ENCODE measurements at regions not wholly inside any gene's neighbourhood (a gene's known extent, or its start where the extent isn't known, plus 50 kb on each side); places are given as distances from the start of the nearest gene placed in this dataset.

- Histone ChIP-seq H3K4me1 (ENCODE audit: control insufficient read depth in 1 of 2, insufficient read depth in 2 of 2, low read length in 2 of 2) (peaks cover 0 to 25% of the 10 kb centered on the region in 2 donors), H3K9ac (ENCODE audit: low read depth in 1 of 2, low read length in 2 of 2) (no peak overlapping the region), H3K36me3 (ENCODE audit: control insufficient read depth in 1 of 2, insufficient read depth in 2 of 2, low read length in 2 of 2) (no peaks in the 10 kb centered on the region), H3K4me3 (ENCODE audit: low read depth in 1 of 2, low read length in 2 of 2) (no peak overlapping the region), H3K9me3 (ENCODE audit: control insufficient read depth in 1 of 2, low read length in 2 of 2) (no peaks in the 10 kb centered on the region), H3K27ac (ENCODE audit: low read depth, low read length) (no peak overlapping the region), H3K27me3 (ENCODE audit: control insufficient read depth in 1 of 2, insufficient read depth in 2 of 2, low read length in 2 of 2) (no peaks in the 10 kb centered on the region)
Measured at GRCh38 chr4:26141911-26142638, 178.7 kb upstream of the RBPJ start.

DNA sequence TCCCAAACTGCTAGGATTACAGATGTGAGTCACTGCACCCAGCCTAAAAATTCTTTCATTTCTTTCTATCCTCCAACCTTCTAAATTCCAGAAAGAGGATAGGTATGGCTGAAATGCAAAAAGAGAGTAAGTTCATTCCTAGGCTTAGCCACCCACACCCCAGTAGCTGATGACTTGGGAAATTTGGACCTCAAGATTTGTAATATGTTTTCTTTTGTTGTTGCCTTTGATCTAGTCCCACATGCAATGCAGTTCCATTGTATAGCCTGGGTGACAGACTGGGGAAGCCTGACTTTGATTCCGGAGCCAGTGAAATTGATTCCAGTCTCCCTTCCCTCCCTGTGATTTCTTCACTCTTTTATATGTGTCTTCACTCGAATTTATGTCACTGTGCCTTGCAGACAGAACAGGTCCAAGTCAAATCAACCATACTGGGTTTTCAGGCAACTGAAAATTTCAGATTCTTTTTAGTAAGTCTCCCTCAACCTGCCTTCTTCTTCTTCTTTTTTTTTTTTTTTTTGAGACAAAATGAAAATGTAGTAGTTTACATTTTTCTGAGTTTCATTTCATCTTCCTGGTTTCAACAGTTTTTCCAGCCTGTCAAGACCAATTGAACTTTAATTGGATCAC lies 176.2 kb upstream of the RBPJ start:
- no peak overlapping the region for H3K4me3 ChIP-seq (ENCODE audit: low read depth in 1 of 2, low read length in 2 of 2)
- no peaks in the 10 kb centered on the region for H3K36me3 ChIP-seq (ENCODE audit: control insufficient read depth in 1 of 2, insufficient read depth in 2 of 2, low read length in 2 of 2)
- no peaks in the 10 kb centered on the region for H3K27me3 ChIP-seq (ENCODE audit: control insufficient read depth in 1 of 2, insufficient read depth in 2 of 2, low read length in 2 of 2)
- no peak overlapping the region for H3K27ac ChIP-seq (ENCODE audit: low read depth, low read length)
- no peaks in the 10 kb centered on the region for H3K9me3 ChIP-seq (ENCODE audit: control insufficient read depth in 1 of 2, low read length in 2 of 2)
- no peak overlapping the region for H3K9ac ChIP-seq (ENCODE audit: low read depth in 1 of 2, low read length in 2 of 2)
- H3K4me1 ChIP-seq (ENCODE audit: control insufficient read depth in 1 of 2, insufficient read depth in 2 of 2, low read length in 2 of 2): peaks cover 0 to 25% of the 10 kb centered on the region in 2 donors

DNA sequence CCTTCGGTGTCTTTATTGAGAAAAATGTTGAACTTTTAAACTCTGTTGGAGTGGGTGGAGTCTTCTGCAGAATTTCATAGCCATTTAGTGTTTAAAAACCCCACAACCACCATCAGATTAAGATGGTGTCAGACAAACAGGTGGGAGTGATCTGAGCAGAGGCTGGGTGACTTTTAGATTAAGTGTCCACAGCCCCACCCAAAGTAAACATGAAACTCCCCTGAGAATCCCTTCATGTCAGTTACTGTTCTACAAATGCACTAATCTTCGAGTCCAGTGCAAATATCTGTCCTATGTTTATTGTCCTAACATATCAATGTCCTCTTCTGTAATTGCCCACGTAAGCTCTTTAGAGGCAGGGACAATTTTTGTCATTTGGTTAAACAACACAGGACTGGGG lies 175.6 kb upstream of the RBPJ start:
- Histone ChIP-seq H3K27ac (ENCODE audit: low read depth, low read length) (no peak overlapping the region), H3K36me3 (ENCODE audit: control insufficient read depth in 1 of 2, insufficient read depth in 2 of 2, low read length in 2 of 2) (no peaks in the 10 kb centered on the region), H3K9me3 (ENCODE audit: control insufficient read depth in 1 of 2, low read length in 2 of 2) (no peaks in the 10 kb centered on the region), H3K9ac (ENCODE audit: low read depth in 1 of 2, low read length in 2 of 2) (no peak overlapping the region), H3K27me3 (ENCODE audit: control insufficient read depth in 1 of 2, insufficient read depth in 2 of 2, low read length in 2 of 2) (no peaks in the 10 kb centered on the region), H3K4me3 (ENCODE audit: low read depth in 1 of 2, low read length in 2 of 2) (no peak overlapping the region), H3K4me1 (ENCODE audit: control insufficient read depth in 1 of 2, insufficient read depth in 2 of 2, low read length in 2 of 2) (peaks cover 0 to 22% of the 10 kb centered on the region in 2 donors)

DNA sequence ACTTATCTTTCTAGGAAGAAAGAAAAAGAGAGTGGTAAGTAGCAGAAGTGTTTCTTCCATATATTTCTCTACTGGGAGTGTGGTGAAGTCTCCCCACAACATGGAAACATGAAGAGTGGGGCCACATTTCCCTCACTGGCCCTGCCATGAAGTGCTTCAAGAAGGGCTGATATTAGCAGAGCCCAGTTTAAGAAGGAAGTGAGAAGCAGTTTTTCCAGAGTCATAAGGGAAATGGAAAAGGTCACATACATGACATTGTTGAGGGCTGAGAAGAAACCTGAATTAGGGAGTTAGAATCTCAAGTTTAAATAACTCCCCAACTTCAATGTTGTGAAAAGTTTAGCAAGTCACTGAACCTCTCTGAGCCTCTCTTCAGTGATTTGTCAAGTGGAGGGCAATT lies 171.9 kb upstream of the RBPJ start:
- H3K9ac ChIP-seq (ENCODE audit: low read depth in 1 of 2, low read length in 2 of 2): no peak overlapping the region
- no peaks in the 10 kb centered on the region for H3K27me3 ChIP-seq (ENCODE audit: control insufficient read depth in 1 of 2, insufficient read depth in 2 of 2, low read length in 2 of 2)
- H3K27ac ChIP-seq (ENCODE audit: low read depth, low read length): no peak overlapping the region
- no peaks in the 10 kb centered on the region for H3K9me3 ChIP-seq (ENCODE audit: control insufficient read depth in 1 of 2, low read length in 2 of 2)
- H3K36me3 ChIP-seq (ENCODE audit: control insufficient read depth in 1 of 2, insufficient read depth in 2 of 2, low read length in 2 of 2): no peaks in the 10 kb centered on the region
- no peak overlapping the region for H3K4me3 ChIP-seq (ENCODE audit: low read depth in 1 of 2, low read length in 2 of 2)
- H3K4me1 ChIP-seq (ENCODE audit: control insufficient read depth in 1 of 2, insufficient read depth in 2 of 2, low read length in 2 of 2): peaks cover 0 to 13% of the 10 kb centered on the region in 2 donors

- no peak overlapping the region for H3K27ac ChIP-seq (ENCODE audit: low read depth, low read length)
- H3K4me3 ChIP-seq (ENCODE audit: low read depth in 1 of 2, low read length in 2 of 2): no peak overlapping the region
- no peaks in the 10 kb centered on the region for H3K9me3 ChIP-seq (ENCODE audit: control insufficient read depth in 1 of 2, low read length in 2 of 2)
- H3K9ac ChIP-seq (ENCODE audit: low read depth in 1 of 2, low read length in 2 of 2): no peak overlapping the region
- H3K27me3 ChIP-seq (ENCODE audit: control insufficient read depth in 1 of 2, insufficient read depth in 2 of 2, low read length in 2 of 2): no peaks in the 10 kb centered on the region
- no peaks in the 10 kb centered on the region for H3K36me3 ChIP-seq (ENCODE audit: control insufficient read depth in 1 of 2, insufficient read depth in 2 of 2, low read length in 2 of 2)
- H3K4me1 ChIP-seq (ENCODE audit: control insufficient read depth in 1 of 2, insufficient read depth in 2 of 2, low read length in 2 of 2): no peaks in the 10 kb centered on the region
Measured at GRCh38 chr4:26150948-26151347, 169.9 kb upstream of the RBPJ start.

DNA sequence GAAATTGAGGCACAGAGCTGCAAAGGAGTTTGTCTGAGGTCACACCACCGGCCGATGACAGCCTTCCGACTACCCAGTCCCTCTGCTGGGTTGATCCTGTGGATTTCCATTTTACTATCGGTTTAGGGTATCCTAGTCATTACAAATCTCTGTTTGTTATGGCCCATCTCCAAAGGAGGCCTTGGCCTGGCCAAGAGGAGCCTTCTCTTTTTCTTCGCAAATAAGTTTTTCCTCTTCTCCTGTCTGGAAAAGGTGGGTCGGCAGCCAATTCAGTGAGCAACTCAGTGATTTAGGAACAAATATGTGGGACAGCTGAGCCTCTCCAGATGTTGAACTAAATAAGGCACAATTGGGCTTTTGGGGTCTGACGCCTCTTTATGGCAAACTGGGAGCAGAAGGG lies 169.2 kb upstream of the RBPJ start:
- H3K4me1 ChIP-seq (ENCODE audit: control insufficient read depth in 1 of 2, insufficient read depth in 2 of 2, low read length in 2 of 2): no peaks in the 10 kb centered on the region

GRCh38 chr4:26152056-26152455 lies 168.8 kb upstream of the RBPJ start:
- no peaks in the 10 kb centered on the region for H3K9me3 ChIP-seq (ENCODE audit: control insufficient read depth in 1 of 2, low read length in 2 of 2)
- H3K4me1 ChIP-seq (ENCODE audit: control insufficient read depth in 1 of 2, insufficient read depth in 2 of 2, low read length in 2 of 2): no peaks in the 10 kb centered on the region
- H3K4me3 ChIP-seq (ENCODE audit: low read depth in 1 of 2, low read length in 2 of 2): no peak overlapping the region
- H3K36me3 ChIP-seq (ENCODE audit: control insufficient read depth in 1 of 2, insufficient read depth in 2 of 2, low read length in 2 of 2): no peaks in the 10 kb centered on the region
- H3K27me3 ChIP-seq (ENCODE audit: control insufficient read depth in 1 of 2, insufficient read depth in 2 of 2, low read length in 2 of 2): no peaks in the 10 kb centered on the region
- H3K9ac ChIP-seq (ENCODE audit: low read depth in 1 of 2, low read length in 2 of 2): no peak overlapping the region
- H3K27ac ChIP-seq (ENCODE audit: low read depth, low read length): no peak overlapping the region

More for the DNA sequence above, 169.2 kb upstream of the RBPJ start:
- Histone ChIP-seq H3K9me3 (ENCODE audit: control insufficient read depth in 1 of 2, low read length in 2 of 2) (no peaks in the 10 kb centered on the region), H3K27ac (ENCODE audit: low read depth, low read length) (no peak overlapping the region), H3K4me3 (ENCODE audit: low read depth in 1 of 2, low read length in 2 of 2) (no peak overlapping the region), H3K27me3 (ENCODE audit: control insufficient read depth in 1 of 2, insufficient read depth in 2 of 2, low read length in 2 of 2) (no peaks in the 10 kb centered on the region), H3K9ac (ENCODE audit: low read depth in 1 of 2, low read length in 2 of 2) (no peak overlapping the region), H3K36me3 (ENCODE audit: control insufficient read depth in 1 of 2, insufficient read depth in 2 of 2, low read length in 2 of 2) (no peaks in the 10 kb centered on the region)

DNA sequence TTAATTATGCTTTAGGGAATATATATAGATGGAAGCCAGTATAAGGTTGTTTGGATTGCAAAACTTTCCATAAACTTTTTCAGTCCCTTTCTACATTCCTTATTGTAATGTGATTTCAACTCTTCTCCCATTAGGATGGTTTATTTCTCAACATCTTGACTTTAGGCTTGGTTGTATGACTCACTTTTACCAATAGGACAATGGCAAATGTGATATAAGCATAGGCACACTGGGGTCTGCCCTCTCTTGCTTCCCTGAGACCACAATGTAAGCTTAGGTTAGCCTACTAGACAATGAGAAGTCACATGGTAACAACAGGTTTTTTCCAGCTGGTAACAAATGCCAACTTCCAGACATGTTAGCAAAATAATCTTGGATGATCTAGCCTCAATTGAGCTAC lies 163.3 kb upstream of the RBPJ start:
- Histone ChIP-seq H3K4me3 (ENCODE audit: low read depth in 1 of 2, low read length in 2 of 2) (no peak overlapping the region), H3K36me3 (ENCODE audit: control insufficient read depth in 1 of 2, insufficient read depth in 2 of 2, low read length in 2 of 2) (no peaks in the 10 kb centered on the region), H3K9me3 (ENCODE audit: control insufficient read depth in 1 of 2, low read length in 2 of 2) (no peaks in the 10 kb centered on the region), H3K4me1 (ENCODE audit: control insufficient read depth in 1 of 2, insufficient read depth in 2 of 2, low read length in 2 of 2) (no peaks in the 10 kb centered on the region), H3K27me3 (ENCODE audit: control insufficient read depth in 1 of 2, insufficient read depth in 2 of 2, low read length in 2 of 2) (no peaks in the 10 kb centered on the region), H3K27ac (ENCODE audit: low read depth, low read length) (no peak overlapping the region), H3K9ac (ENCODE audit: low read depth in 1 of 2, low read length in 2 of 2) (no peak overlapping the region)

DNA sequence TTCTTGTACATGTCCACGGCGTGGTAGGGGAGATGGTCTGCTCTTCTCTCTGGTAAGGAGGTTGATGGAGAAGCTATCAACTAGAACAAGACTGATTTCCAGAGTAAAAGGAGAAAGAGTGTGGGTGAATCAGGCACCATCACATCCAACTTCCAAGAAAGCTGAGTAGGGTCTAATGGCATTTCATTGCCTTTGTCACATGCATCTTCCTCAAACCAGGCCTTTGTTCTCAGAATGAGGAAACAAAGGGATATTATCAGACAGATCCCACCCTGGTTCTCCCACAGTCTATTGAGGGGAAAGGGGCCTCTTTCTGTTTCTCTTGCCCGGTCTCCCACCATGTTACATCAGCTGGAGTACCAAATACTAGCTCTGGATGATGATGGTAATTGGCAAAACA lies 160.2 kb upstream of the RBPJ start:
- no peaks in the 10 kb centered on the region for H3K4me1 ChIP-seq (ENCODE audit: control insufficient read depth in 1 of 2, insufficient read depth in 2 of 2, low read length in 2 of 2)
- H3K27ac ChIP-seq (ENCODE audit: low read depth, low read length): no peak overlapping the region
- H3K36me3 ChIP-seq (ENCODE audit: control insufficient read depth in 1 of 2, insufficient read depth in 2 of 2, low read length in 2 of 2): no peaks in the 10 kb centered on the region
- H3K4me3 ChIP-seq (ENCODE audit: low read depth in 1 of 2, low read length in 2 of 2): no peak overlapping the region
- no peak overlapping the region for H3K9ac ChIP-seq (ENCODE audit: low read depth in 1 of 2, low read length in 2 of 2)
- H3K9me3 ChIP-seq (ENCODE audit: control insufficient read depth in 1 of 2, low read length in 2 of 2): no peaks in the 10 kb centered on the region
- H3K27me3 ChIP-seq (ENCODE audit: control insufficient read depth in 1 of 2, insufficient read depth in 2 of 2, low read length in 2 of 2): no peaks in the 10 kb centered on the region

DNA sequence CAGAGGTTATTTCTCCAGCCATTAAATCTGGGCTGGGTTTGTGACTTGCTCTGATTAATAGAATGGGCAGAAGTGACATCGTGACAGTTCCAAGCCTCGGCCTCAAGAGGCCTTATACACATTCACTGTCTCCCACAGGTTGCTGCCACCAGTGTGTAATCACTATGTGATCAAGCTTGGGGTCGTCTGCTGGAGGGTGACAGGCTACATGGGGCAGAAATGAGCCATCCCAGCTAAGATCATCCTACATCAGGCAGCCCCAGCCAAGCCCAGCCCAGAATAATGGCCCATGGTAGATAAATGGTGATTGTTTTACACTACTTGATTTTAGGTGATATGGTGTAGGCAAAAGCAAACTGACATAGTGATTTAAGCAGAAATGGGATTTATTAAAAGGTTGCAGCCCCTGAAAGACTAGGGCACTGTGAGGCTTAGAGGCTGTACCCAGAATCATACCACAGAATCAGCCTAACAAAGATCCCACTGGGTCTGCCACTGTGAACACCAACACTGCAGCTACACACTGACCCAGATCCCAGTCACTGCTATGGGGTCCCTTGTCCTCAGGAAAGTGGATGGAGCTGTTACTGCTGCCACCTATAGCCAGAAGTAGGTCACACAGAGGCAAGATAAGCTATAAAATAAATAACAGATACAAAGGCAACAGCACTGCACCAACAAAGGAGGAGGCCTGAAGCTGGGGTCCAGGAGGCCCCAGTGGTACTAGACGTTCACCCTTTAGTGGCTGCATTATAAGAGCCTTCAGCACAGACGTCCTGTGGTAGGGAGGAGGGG lies 159.6 kb upstream of the RBPJ start:
- Histone ChIP-seq H3K4me1 (ENCODE audit: control insufficient read depth in 1 of 2, insufficient read depth in 2 of 2, low read length in 2 of 2) (no peaks in the 10 kb centered on the region), H3K4me3 (ENCODE audit: low read depth in 1 of 2, low read length in 2 of 2) (no peak overlapping the region), H3K27ac (ENCODE audit: low read depth, low read length) (no peak overlapping the region), H3K27me3 (ENCODE audit: control insufficient read depth in 1 of 2, insufficient read depth in 2 of 2, low read length in 2 of 2) (no peaks in the 10 kb centered on the region), H3K9me3 (ENCODE audit: control insufficient read depth in 1 of 2, low read length in 2 of 2) (no peaks in the 10 kb centered on the region), H3K9ac (ENCODE audit: low read depth in 1 of 2, low read length in 2 of 2) (no peak overlapping the region), H3K36me3 (ENCODE audit: control insufficient read depth in 1 of 2, insufficient read depth in 2 of 2, low read length in 2 of 2) (no peaks in the 10 kb centered on the region)
